Psoas muscle (tissue), 7 donors: ENCODE measurements at regions not wholly inside any gene's neighbourhood (a gene's known extent, or its start where the extent isn't known, plus 50 kb on each side); places are given as distances from the start of the nearest gene placed in this dataset.
"Not testable (repeated sequence)": the region's sequence is repeated elsewhere in the genome, so short reads cannot be mapped to it uniquely, and the experiment has no call there.

Source experiments
- ATAC-seq, 4 donors: fragments of 200-7000 bp; cut with Tn5 transposase; one replicate each; pipeline ENCODE4 v1.9.1; 2020; ENCODE audit warnings: moderate library complexity in 3 of 4, mild to moderate bottlenecking in 2 of 4
- DNase-seq, 2 donors: peaks; one replicate each; pipeline ENCODE4 v3.0.0-alpha.2; 2020
- H3K27ac ChIP-seq: fragments of 200-600 bp; one replicate; pipeline ENCODE4 v1.8.0; 2022
- H3K27me3 ChIP-seq, 3 donors: fragments of 200-600 bp in 1 of 3; one replicate each; pipeline versions ENCODE4 v1.6.1 to v1.8.0; 2013 to 2022; ENCODE audit warnings: low read length in 2 of 3, mild to moderate bottlenecking in 2 of 3, moderate library complexity in 1 of 3; ENCODE audit not compliant: insufficient read depth in 3 of 3
- H3K36me3 ChIP-seq, 2 donors: fragments of 200-600 bp in 1 of 2; one replicate each; pipeline versions ENCODE4 v1.6.1 to v1.8.0; 2013 to 2022; ENCODE audit warnings: low read depth in 1 of 2, mild to moderate bottlenecking in 1 of 2, moderate library complexity in 1 of 2; ENCODE audit not compliant: insufficient read depth in 1 of 2
- H3K4me1 ChIP-seq: fragments of 200-600 bp; one replicate; pipeline ENCODE4 v1.8.0; 2022
- H3K4me3 ChIP-seq: fragments of 200-600 bp; one replicate; pipeline ENCODE4 v1.8.0; 2022; ENCODE audit warnings: mild to moderate bottlenecking
- H3K9me3 ChIP-seq: fragments of 200-600 bp; one replicate; pipeline ENCODE4 v1.8.0; 2022
- WGBS, 3 donors: extraction: QIAGEN DNeasy Blood & Tissue Kit; methylation state at CpG; one replicate each; pipeline versions ENCODE4 v1.1.6 to v1.1.7; 2013; 5-methylcytosine and 5-hydroxymethylcytosine counted together
- intact Hi-C, 2 donors: fragments of 100-400 bp; cut with DNase I; formaldehyde crosslinking; loops; one replicate each; pipeline versions ENCODE4 v1.11.0 to v1.14.2; 2022
- TF ChIP-seq, protein P1 (sequence below): fragments of 200-600 bp; IDR thresholded peaks from one replicate; pipeline ENCODE4 v1.8.0; 2022; ENCODE audit warnings: antibody characterized with exemption
- donor health status: healthy with polysubstance abuse.
- donor health status: DM: no; HTN: no; CAD: no; lungs with moderate emphysema.
- donor health status: Bipolar disorder and iron deficiency.
- donor health status: healthy.
- donor health status: DM: yes; HTN: yes; CAD: no.
- donor health status: DM: no; HTN: no; CAD: no.
- donor health status: DM: yes; HTN: yes; CAD: no.

DNA sequence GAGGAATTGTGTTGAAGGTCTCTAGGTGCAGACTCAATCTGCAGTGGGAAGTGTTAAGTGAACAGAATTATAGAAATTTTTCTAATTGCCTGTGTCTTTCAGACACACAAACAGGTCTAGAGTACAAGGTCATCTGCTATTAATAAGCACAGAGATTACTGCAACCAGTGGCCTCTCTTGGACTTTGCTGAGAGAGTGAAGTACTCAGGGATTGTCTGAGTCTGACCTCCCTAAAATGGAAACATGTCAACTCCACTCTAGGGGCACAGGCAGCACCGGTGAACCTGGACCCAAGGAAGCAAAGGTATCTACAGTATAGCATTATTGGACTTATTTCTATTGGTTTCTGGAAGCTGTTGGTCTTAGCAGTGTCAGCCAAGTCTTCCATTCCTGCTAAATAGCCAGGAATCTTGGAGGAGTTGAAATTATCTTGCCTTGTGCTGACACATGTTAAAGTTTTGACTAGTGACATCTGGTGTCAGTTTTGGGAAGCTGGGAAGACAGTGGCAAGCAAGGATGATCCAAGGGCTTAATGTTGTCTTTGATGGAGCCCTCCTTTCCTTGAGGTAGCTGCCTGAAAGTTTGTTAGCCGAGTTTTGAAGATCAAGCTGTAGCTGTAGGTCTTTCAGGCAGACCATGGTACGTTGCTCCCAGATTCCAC, 61.1 kb upstream of the NMUR2 start:
- H3K9me3 ChIP-seq: no peaks in the 10 kb centered on the region
- ATAC-seq: no peak

DNA sequence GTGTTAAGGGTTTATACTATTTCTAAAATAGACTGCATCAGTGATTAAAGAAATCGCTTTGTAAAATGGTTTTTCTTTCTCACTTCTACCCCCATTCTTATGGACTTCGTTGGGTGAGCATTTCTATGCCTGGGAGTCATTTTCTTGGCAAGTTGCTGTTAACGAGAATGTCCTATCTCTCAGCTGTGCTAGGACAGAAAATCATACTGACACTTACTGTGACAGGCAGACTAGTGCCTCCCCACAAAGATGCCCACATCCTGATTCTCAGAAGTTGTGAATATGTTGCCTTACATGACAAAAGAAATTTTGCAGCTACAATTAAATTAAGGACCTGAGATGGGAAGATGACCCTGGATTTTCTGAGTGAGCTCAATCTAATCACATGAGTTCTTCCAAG, 65.1 kb upstream of the NMUR2 start:
- Histone ChIP-seq H3K4me1 (no peaks in the 10 kb centered on the region), H3K4me3 (no peak overlapping the region), H3K36me3 (no peaks in the 10 kb centered on the region), H3K27ac (no peak overlapping the region), H3K9me3 (no peaks in the 10 kb centered on the region), H3K27me3 (no peaks in the 10 kb centered on the region)
- DNase-seq (no peak), ATAC-seq (no peak)
- intact Hi-C loops: no loop called here
- WGBS, 3 donors: 55 to 68% (median 62%) methylated on average over 3 of the region's 3 CpGs
- TF ChIP-seq, protein P1, sequence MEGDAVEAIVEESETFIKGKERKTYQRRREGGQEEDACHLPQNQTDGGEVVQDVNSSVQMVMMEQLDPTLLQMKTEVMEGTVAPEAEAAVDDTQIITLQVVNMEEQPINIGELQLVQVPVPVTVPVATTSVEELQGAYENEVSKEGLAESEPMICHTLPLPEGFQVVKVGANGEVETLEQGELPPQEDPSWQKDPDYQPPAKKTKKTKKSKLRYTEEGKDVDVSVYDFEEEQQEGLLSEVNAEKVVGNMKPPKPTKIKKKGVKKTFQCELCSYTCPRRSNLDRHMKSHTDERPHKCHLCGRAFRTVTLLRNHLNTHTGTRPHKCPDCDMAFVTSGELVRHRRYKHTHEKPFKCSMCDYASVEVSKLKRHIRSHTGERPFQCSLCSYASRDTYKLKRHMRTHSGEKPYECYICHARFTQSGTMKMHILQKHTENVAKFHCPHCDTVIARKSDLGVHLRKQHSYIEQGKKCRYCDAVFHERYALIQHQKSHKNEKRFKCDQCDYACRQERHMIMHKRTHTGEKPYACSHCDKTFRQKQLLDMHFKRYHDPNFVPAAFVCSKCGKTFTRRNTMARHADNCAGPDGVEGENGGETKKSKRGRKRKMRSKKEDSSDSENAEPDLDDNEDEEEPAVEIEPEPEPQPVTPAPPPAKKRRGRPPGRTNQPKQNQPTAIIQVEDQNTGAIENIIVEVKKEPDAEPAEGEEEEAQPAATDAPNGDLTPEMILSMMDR: no peak

More for the DNA sequence above, 61.1 kb upstream of the NMUR2 start:
- WGBS, 3 donors: 54 to 78% (median 71%) methylated on average over 3 of the region's 3 CpGs
- intact Hi-C loops: no loop called here
- no peaks in the 10 kb centered on the region for H3K27me3 ChIP-seq
- no peak for DNase-seq
- no peak overlapping the region for H3K4me3 ChIP-seq
- no peak overlapping the region for H3K27ac ChIP-seq
- TF ChIP-seq, protein P1: no peak
- no peaks in the 10 kb centered on the region for H3K4me1 ChIP-seq
- no peaks in the 10 kb centered on the region for H3K36me3 ChIP-seq

DNA sequence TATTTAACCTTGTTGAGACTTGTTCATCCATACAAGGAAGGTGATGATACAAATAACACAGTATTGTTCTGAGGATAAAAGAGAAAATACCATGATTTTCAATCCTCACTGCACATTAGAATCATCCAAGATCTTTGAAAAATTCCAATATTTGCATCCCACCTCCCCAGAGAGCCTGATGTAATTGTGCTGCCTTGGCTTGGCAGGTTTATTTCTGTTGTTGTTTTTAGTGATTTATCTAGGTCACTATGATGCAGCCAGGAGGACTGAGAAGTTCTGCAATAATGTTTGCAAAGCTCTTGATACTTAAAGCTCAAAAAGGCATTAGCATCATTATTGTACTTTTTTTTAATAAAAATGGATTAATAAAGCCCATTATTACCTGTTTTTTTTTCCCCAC, 67.0 kb upstream of the NMUR2 start:
- no peak for ATAC-seq
- Histone ChIP-seq H3K36me3 (no peaks in the 10 kb centered on the region), H3K27ac (no peak overlapping the region), H3K4me3 (no peak overlapping the region), H3K27me3 (no peaks in the 10 kb centered on the region), H3K4me1 (no peaks in the 10 kb centered on the region), H3K9me3 (no peaks in the 10 kb centered on the region)
- no peak for DNase-seq
- intact Hi-C loops: no loop called here
- TF ChIP-seq, protein P1: no peak

DNA sequence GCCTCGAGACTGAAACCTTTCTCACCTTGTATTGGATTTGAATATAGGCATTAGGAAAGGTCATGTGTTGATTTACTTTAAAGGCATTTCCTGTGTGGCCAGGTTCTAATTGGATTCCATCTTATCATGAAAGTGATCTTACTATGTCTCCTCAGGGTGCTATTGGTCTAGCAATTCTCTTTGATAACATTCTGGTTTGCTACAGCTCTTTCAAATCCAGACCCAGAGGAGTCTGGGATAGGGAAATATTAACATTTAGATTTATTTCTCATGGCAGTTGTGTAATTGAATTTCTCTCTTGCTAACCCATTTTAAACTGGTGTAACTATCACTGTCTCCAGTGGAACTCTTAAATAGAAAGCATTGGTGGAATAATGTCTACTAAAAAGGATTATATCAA, 69.9 kb upstream of the NMUR2 start:
- Histone ChIP-seq H3K9me3 (no peaks in the 10 kb centered on the region), H3K36me3 (no peaks in the 10 kb centered on the region), H3K27me3 (no peaks in the 10 kb centered on the region), H3K27ac (no peak overlapping the region), H3K4me1 (no peaks in the 10 kb centered on the region), H3K4me3 (no peak overlapping the region)
- no peak for ATAC-seq
- TF ChIP-seq, protein P1: no peak
- whole genome bisulfite sequencing, 3 donors: 43 to 59% (median 49%) methylated on average over 1 of the region's 1 CpG
- DNase-seq: no peak
- intact Hi-C loops: no loop called here

DNA sequence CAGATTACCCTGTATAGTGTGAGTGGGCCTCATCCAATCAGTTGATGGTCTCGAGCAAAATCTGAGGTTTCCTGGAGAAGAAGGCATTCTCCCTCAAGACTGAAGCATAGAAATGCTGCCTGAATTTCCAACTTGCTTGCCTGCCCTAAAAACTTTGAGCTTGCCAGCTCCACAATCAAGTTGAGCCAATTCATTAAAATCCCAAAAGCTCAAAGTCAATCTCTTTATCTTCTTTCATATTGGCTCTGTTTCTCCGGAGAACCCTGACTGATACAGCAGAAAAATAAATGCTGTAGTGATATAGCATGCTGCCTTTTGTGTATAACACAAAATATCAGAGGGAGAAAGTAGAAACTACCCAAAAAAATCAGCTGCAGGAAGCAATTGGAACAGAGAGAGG, 72.5 kb upstream of the NMUR2 start:
- Histone ChIP-seq H3K4me3 (no peak overlapping the region), H3K9me3 (no peaks in the 10 kb centered on the region), H3K27me3 (no peaks in the 10 kb centered on the region), H3K4me1 (no peaks in the 10 kb centered on the region), H3K36me3 (no peaks in the 10 kb centered on the region), H3K27ac (no peak overlapping the region)
- DNase-seq (no peak), ATAC-seq (no peak)
- TF ChIP-seq, protein P1: no peak
- intact Hi-C loops: no loop called here
- WGBS, 3 donors: 56 to 75% (median 60%) methylated on average over 2 of the region's 2 CpGs

DNA sequence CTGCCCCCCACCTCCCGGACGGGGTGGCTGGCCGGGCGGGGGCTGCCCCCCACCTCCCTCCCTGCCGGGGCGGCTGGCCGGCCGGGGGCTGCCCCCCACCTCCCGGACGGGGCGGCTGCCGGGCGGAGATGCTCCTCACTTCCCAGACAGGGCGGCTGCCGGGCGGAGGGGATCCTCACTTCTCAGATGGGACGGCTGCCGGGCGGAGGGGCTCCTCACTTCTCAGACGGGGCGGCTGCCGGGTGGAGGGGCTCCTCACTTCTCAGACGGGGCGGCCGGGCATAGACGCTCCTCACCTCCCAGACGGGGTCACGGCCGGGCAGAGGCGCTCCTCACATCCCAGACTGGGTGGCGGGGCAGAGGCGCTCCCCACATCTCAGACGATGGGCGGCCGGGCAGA, 74.8 kb upstream of the NMUR2 start:
- H3K27ac ChIP-seq, intact Hi-C loops, H3K27me3 ChIP-seq, H3K9me3 ChIP-seq, H3K36me3 ChIP-seq, DNase-seq, H3K4me3 ChIP-seq, ATAC-seq, H3K4me1 ChIP-seq: not testable (repeated sequence)
- WGBS, 3 donors: 91 to 95% (median 92%) methylated on average over 13 to 34 of the region's 35 CpGs

DNA sequence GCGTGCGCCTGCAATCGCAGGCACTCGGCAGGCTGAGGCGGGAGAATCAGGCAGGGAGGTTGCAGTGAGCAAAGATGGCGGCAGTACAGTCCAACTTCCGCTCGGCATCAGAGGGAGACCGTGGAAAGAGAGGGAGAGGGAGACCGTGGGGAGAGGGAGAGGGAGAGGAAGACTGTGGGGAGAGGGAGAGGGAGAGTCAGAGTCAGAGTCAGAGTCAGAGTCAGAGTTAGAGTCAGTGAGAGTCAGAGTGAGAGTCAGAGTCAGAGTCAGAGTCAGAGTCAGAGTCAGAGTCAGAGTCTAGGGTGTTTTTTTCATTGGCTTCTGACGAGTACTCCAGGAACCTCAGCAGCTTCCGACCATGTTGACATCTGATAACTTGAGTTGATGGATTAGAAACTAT, 75.6 kb upstream of the NMUR2 start:
- ATAC-seq, H3K36me3 ChIP-seq, H3K4me3 ChIP-seq, H3K4me1 ChIP-seq, H3K9me3 ChIP-seq, intact Hi-C loops, H3K27ac ChIP-seq, DNase-seq, H3K27me3 ChIP-seq: not testable (repeated sequence)
- WGBS, 3 donors: 89 to 94% (median 92%) methylated on average over 11 to 12 of the region's 12 CpGs
